ENCODE measurements at regions not wholly inside any gene's neighbourhood (a gene's known extent, or its start where the extent isn't known, plus 50 kb on each side); places are given as distances from the start of the nearest gene placed in this dataset.

DNA sequence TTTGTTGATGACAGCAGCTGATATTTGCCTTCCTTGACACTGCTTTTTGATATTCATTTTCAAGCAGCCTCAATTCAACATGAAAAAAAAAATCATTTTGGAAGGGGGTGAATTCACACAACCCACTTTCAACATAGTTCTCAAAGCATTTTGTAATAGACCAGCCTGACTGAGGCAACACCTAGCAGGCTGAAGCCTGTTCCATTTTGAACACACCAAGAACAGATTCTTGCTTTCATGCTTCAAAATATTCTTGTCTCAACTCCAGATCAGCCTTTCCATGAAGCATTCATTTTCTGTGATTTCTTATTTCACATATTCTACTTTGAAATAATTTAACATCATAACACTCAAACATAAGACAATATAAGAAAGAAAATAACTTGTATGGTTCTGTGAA is 812.6 kb upstream of the POU3F3 start:
- no peak for DNase-seq (ENCODE audit: low read depth in 2 of 2)

DNA sequence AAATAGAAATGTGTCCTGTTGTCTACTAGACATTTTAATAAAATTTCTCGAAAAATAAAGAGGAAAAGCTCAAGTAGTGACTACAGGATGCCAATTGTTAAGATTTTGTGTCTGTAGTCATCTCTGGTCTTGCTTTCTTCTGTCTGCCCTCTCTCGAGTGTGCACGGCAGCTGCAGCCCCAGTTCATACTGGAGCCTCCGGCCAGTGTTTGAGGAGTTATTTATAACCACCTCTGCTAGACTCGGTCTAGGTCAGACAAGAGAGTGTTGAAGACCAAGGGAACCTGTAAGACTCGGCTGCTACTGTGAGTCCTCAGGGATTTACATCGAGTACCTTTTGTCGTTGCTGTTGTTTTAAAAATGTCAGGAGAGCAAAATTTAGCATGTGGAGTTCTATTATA is 810.1 kb upstream of the POU3F3 start:
- no peak for DNase-seq (ENCODE audit: low read depth in 2 of 2)

DNA sequence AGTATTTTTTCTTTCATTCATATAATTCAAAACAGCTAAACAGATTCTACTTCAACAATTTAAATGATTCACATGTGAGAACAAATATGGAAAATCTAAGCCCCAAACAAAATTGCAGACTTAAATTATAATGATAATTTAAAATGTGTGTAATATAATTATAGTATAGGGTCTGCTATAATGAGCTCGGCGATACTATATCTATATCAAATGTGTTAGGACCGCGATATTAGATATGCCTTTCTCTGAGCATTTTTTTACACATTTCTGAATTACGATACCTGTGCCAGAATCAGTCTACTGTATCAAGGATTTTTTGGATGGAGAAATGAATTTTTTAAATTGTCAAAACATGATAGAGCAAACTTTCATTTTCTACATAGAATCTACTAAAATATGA is 808.8 kb upstream of the POU3F3 start:
- no peak for DNase-seq (ENCODE audit: low read depth in 2 of 2)

DNA sequence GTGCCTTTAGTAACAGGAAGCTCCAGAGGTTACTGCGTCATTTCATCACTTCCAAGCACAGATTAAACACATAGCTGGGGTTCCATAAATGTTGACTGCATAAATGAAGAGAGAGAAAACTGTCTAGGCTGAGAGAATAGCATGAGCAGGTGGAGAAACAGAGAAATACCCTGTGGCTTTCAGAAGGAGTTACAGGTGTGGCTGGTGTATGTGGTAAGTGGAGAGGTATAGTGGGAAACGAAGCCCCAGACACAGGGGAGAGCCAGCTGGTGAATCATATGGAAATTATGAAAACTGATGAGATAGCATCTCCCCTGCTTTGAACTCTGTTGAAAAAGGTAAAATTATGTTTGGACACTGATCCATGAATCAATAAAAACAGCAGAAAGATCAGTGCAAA is 807.4 kb upstream of the POU3F3 start:
- DNase-seq (ENCODE audit: low read depth in 2 of 2): no peak

DNA sequence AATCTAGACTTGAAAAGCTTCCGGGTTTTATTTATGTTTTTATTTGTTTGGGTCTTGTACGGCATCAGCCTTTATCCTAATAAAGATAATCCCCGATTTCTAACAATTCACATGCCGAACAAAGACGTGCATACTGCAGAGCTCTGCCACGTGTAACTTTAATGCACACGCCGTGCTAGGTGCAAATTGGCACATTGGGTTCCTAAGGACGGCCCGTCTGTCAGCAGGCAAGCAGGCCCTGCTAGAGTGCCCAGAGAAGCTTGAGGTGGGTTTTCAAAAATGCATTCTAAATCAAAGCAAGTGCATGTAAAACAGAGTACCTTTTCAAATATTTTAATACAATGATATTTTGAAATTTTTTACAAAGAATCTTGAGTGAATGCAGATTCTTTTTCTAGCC is 806.4 kb upstream of the POU3F3 start:
- no peak for DNase-seq (ENCODE audit: low read depth in 2 of 2)

DNA sequence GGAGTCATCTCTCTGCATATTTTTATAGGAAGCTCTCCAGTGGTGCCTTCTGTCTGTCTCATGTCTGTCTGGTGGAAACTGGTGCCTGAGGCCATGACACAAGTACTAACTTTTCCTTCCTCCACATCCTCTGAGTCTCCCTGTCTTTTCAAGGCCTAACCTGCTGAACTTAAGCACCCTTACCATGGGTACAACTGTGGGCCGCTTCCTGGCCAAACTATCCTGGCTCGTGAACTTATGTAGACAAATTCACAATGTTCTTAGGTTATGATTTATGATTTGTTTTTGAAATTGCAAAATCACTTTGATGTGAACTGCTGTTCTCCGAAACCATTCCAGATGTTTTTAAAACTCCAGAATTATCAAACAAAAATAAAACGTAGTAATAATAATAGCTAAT is 804.5 kb upstream of the POU3F3 start:
- no peak for DNase-seq (ENCODE audit: low read depth in 2 of 2)

DNA sequence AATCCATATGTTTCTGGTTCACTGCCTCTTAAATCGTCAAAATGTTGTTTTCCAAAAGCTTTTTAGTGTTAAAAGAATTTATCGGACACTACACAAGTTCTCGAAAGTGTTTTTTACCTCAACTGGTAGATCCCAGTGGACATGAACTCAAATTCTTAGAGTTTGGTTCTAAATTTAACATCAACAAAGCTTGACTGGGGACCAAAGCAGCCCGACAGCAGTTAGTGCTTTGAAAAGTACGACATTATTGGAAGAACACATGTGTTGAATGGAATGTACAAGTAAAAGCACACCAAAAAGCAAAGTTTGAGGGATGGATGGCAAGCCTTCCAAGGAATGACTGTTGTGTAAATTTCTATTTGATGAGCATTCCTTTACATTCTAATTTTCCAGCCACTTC is 803.9 kb upstream of the POU3F3 start:
- no peak for DNase-seq (ENCODE audit: low read depth in 2 of 2)

DNA sequence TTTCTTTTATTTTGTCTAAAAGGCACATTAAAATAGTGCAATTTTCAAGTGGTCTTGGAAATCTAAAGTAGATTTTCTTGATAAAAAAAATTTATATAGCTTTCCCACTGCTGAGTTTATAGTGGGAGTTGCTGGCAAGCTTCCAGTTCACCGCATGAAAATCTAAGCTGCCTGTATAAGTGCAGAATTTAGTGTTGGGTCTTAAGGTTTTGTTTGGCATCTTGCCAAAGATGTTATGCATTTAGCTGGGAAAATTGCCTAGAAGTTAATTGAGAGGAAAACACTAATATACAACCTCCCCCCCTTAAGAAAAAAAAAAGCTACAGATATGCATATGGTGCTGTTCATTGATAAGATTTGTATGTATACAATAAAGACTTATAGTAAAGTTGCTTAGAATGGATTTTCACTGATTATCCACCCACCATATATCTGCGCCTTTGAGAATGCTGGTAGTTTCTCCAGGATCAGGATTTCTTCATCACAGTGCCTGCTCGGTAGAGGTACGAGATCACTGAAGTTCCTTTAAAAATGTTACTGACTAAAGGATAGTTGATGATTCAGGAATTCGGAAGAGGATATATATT is 803.2 kb upstream of the POU3F3 start:
- DNase-seq (ENCODE audit: low read depth in 2 of 2): no peak

DNA sequence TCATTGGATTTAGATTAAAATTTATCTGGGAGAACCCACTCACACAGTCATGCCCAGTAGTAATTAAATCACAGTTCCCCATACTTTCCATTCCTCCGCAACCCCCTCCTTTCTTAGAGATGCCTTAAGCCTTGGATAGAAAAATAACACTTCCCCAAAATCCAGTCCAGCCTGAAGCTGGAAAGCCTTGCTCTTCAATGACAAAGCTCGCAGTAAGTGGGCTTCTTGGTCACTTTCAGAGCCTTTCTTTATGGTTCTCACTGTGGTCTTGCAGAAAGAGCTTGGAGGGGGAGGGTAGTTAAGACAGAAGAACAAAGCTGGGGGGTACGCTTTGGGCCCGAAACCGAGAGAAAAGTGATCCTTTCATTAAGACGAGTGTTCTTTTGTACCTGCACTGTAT is 802.1 kb upstream of the POU3F3 start:
- DNase-seq (ENCODE audit: low read depth in 2 of 2): no peak

DNA sequence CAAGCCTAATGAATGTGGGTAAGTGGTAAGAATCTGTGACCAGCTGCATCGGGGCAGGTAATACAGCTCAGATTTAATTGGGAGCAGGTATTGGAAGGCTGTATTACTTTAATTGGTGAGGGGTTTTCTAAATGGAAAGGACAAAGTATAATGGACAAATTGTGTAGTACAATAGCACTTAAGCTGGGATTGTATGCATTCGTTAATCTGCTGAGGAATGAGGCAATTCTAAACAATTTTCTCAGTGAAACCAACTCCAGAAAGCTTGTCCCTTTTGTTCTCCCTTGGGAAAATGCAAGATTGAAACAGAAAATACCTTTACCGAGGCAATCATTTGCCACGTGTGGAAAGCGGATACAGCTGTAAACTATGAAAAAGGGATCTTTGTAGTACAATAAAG is 801.6 kb upstream of the POU3F3 start:
- no peak for DNase-seq (ENCODE audit: low read depth in 2 of 2)

DNA sequence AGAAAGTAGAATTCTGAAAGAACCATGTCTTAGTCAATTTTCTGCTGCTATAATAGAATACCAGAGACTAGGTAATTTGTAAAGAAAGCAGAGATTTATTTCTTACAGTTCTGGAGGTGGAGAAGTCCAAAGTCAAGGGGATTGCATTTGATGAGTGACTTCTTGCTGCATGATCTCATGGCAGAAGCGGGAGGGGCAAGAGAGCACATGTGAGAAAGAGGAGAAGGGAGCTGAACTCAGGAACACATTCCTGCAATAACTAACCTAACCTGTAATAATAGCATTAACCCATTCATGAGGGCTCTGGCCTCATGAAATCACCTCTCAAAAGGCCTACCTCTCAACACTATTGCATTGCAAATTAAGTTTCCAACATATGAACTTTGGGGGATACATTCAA is 797.5 kb upstream of the POU3F3 start:
- no peak for DNase-seq (ENCODE audit: low read depth in 2 of 2)

DNA sequence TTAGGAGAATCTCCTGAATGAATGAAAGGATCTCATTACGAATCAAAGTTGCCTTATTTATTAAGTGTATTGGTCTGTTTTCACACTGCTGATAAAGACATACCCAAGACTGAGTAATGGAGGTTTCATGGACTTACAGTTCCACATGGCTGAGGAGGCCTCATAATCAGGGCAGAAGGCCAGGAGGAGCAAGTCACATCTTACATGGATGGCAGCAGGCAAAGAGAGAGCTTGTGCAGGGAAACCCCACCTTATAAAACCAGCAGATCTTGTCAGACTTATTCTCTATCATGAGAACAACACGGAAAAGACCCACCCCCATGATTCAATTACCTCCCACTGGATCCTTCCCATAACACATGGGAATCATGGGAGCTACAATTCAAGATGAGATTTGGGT is 785.2 kb upstream of the POU3F3 start:
- DNase-seq (ENCODE audit: low read depth in 2 of 2): no peak

DNA sequence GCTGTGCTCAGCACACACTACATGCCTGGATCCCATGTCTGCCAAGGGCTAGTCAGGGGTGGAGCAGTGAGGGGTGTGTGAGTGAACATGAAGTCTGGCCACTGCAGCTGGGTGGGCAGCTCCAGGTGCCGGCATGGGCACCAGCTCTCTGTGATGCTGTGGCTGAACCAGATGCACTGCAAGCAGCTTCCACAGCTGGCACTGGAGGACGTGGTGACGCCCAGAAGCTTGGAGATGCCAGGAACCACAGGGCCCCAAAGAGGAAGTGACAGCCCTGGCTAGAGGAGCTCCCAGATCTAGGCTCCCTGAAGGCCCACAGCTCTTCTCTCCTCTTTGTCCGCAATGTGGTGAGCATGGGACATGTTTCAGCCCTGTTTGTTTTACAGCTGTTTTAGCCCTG is 776.3 kb upstream of the POU3F3 start:
- no peak for DNase-seq (ENCODE audit: low read depth in 2 of 2)

DNA sequence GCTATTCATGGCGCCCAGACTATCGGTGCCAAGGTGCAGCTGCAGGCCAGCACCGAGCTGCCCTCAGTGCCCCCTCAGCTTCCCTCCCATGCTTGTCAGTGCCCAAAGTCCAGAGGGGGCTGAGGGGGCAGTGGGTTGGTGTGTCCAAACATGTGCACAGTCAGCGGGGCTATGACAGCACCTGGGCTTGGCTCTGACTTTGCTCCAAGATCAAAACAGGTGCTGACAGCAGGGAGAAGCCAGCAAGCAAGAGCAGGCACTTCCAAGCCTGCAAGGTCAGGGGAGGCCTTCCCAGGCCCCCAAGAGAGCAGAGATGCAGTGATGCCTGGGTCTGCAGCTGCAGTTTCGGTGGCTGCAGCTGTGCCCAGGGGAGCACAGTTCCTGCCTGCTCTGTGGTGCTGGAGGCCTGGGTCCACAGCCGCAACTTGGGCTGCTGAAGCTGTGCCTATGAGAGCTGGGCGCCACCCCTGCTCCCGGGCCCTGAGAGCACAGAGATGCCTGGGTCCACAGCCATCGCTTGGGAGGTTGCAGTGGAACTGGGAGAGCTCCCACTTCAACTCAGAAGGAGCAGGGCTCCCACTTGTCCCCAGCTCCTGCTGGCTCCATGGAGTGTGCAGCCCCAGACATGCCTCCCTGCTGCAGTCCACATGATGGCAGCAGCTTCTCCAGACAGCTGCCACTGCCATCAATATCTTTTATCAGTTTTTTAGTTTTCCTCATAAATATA is 775.3 kb upstream of the POU3F3 start:
- DNase-seq (ENCODE audit: low read depth in 2 of 2): no peak

DNA sequence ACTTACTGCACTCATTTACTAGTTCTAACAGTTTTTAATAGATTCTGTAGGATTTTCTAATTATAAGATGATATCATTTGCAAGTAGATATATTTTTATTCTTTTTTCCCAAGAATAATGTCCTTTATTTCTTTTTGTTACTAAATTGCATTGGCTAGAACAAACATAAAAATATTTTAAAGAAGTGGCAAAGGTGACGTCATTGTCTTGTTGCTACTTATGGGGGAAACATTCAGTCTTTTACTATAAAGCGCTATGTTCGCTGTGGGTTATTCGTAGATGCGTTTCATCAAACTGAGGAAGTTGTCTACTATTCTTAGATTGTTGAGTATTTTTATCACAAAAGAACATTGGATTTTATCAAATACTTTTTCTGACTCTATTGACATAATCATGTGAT is 765.2 kb upstream of the POU3F3 start:
- DNase-seq (ENCODE audit: low read depth in 2 of 2): no peak

DNA sequence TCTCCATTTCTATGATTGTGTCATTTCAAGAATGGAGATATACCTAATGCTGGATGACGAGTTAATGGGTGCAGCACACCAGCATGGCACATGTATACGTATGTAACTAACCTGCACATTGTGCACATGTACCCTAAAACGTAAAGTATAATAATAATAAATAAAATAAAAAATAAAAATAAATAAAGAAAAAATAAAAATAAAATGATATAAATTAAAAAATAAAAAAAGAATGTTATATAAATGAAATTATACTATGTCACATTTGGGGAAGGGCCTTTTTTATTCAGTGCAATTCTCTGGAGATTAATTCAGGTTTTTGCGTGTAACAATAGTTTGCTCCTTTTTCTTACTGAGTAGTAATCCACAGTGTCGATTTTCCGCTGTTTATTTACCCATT is 763.5 kb upstream of the POU3F3 start:
- no peak for DNase-seq (ENCODE audit: low read depth in 2 of 2)

DNA sequence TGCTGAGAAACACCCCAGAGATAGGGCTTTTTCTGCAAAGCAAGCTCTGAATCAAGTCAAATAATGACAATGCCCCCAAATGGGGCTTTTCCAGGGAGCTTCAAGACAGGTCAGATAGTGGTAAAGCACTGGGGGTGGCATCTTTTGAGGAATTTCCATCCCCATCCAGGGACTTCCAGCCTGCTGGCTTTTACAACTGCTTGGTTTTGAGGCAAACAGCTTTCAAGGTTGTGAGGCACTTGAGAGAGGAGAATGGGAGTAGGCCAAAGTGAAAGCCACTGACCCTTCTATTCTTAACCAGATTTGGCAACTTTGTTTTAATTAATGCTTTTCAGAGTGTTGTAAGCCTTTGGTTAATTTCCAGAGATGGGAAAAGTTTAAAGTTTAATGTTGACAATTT is 762.0 kb upstream of the POU3F3 start:
- DNase-seq (ENCODE audit: low read depth in 2 of 2): no peak

DNA sequence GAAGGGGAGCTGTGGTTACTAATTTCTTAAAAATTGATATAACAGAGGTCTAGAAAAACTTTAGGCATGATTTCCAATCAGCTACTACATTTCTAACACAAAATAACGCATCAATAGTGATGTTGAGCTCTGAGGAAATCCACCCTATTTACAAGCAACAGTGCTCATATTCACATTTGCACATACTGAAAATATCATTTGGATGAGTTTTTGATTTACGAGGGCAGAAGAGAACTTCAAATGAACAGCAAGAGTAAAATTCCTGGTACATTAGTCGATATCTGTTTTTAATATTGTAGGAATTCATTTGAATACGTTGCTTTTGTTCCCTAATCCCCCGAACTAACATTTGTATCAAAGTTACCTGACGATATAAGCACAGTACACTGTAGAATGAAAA is 761.0 kb upstream of the POU3F3 start:
- no peak for DNase-seq (ENCODE audit: low read depth in 2 of 2)

DNA sequence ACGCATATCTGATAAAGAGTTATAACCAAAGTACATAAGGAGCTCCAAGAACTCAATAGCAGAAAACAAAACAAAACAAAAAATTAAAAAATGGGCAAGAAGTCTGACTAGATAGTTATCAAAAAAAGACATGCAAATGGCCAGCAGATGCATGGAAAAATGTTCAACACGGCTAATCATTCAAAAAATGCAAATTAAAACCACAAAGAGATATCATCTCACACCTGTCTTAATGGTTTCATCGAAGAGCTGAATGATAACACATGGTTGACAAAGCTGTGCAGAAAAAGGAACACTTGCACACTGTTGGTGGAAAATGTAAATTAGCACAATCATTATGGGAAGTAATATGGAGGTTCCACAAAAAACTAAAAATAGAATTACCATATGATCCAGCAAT is 751.3 kb upstream of the POU3F3 start:
- no peak for DNase-seq (ENCODE audit: low read depth in 2 of 2)

DNA sequence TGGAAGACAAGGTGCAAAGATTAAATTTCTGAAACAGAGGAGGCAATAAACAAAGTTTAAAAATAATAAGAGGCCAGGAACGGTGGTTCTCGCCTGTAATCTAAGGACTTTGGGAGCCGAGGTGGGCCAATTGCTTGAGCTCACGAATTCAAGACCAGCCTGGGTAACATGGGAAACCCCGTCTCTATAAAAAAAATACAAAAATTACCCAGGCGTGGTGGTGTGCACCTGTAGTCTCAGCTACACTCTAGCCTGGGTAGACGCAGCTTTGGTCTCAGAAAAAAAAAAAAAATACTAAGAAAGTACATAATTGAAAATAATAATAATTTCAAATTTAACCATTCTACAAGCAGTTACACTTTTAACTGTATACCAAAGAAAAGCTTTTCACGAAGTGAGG is 744.6 kb upstream of the POU3F3 start:
- DNase-seq (ENCODE audit: low read depth in 2 of 2): no peak

DNA sequence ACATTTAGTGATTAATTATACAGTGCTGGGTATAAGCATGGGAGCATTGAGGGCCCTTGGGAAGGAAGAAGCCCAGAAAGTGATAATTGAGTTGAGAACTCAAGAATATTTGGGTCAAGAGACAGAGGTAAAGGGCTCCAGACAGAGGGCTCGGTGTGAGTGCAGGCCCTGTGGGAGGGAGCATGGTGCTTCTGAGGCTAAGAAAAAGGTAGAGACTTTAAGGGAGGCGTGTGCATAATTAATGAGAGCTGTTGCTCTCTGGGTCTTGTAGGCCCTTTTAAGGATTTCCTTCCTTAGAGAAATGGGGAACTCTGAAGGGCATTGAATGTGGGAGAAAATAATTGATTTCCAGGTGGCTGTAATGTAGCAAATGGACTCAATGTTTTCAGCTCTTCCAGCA is 735.0 kb upstream of the POU3F3 start:
- no peak for DNase-seq (ENCODE audit: low read depth in 2 of 2)

DNA sequence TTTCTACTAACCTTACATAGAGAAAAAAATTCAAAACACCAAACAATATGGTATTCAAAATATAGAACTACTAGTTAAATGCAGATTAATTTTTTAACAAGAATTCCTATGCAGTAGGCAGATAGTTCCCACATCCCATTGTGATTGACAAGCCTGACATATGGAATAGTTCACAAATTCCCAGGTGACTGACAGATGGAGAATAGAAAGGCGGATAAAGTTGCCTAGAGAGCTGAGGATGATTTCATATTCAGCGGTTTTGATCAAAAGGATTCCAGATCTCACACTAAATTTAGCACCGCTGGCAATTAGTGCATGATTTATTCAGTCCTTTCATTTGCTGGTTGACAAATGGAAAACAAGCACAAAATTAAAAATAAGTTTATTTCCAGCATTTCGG is 733.7 kb upstream of the POU3F3 start:
- no peak for DNase-seq (ENCODE audit: low read depth in 2 of 2)

DNA sequence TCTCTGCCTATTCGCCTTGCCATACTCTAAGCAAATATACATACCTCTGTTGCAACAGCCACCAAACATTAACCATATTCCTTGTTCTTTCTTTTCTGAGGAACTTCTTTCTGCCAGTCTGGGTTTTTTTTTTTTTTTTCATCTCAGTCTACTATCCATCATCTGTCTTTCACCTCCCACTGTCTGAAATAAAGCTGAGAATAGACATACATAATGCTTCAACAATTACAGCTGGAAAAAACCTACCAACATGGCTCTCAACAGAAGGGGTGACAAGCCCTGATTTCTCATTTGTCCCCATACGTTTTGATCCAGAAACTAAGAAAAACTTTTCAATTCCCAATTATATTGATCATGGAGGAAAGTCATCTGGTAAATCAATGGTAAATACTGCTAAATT is 728.8 kb upstream of the POU3F3 start:
- no peak for DNase-seq (ENCODE audit: low read depth in 2 of 2)
